ENCODE measurements at regions not wholly inside any gene's neighbourhood (a gene's known extent, or its start where the extent isn't known, plus 50 kb on each side); places are given as distances from the start of the nearest gene placed in this dataset.

- TF ChIP-seq, protein P1, sequence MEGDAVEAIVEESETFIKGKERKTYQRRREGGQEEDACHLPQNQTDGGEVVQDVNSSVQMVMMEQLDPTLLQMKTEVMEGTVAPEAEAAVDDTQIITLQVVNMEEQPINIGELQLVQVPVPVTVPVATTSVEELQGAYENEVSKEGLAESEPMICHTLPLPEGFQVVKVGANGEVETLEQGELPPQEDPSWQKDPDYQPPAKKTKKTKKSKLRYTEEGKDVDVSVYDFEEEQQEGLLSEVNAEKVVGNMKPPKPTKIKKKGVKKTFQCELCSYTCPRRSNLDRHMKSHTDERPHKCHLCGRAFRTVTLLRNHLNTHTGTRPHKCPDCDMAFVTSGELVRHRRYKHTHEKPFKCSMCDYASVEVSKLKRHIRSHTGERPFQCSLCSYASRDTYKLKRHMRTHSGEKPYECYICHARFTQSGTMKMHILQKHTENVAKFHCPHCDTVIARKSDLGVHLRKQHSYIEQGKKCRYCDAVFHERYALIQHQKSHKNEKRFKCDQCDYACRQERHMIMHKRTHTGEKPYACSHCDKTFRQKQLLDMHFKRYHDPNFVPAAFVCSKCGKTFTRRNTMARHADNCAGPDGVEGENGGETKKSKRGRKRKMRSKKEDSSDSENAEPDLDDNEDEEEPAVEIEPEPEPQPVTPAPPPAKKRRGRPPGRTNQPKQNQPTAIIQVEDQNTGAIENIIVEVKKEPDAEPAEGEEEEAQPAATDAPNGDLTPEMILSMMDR (IDR thresholded peaks at IDR 0.05; ENCODE audit: low read length) = no peak
- TF ChIP-seq EZH2 (IDR thresholded peaks at IDR 0.05; ENCODE audit: borderline replicate concordance, low read length) = no peak
Observed at GRCh38 chr18:40678318-40678717, 1276.7 kb upstream of the PIK3C3 start.
